GM18858 (cell line): ENCODE measurements at regions not wholly inside any gene's neighbourhood (a gene's known extent, or its start where the extent isn't known, plus 50 kb on each side); places are given as distances from the start of the nearest gene placed in this dataset.

Source experiments
- ATAC-seq: cut with Tn5 transposase; IDR thresholded peaks from one replicate; pipeline ENCODE4 v1.9.1; 2021; ENCODE audit not compliant: unreplicated experiment

- ATAC-seq = no peak
Observed at GRCh38 chr9:38229504-38230155, 160.6 kb upstream of the SHB start.

GRCh38 chr9:38229104-38229500 is 160.1 kb upstream of the SHB start:
- ATAC-seq = no peak

GRCh38 chr9:38228331-38229103 is 159.5 kb upstream of the SHB start:
- no peak for ATAC-seq

GRCh38 chr9:38227656-38228055 is 158.6 kb upstream of the SHB start:
- no peak for ATAC-seq

- peak; percentile 57 for ATAC-seq
Observed at GRCh38 chr9:38227061-38227540, 158.1 kb upstream of the SHB start.

- ATAC-seq = no peak
Observed at GRCh38 chr9:38226491-38226951, 157.5 kb upstream of the SHB start.

- ATAC-seq = no peak
Observed at GRCh38 chr9:38224941-38225340, 155.9 kb upstream of the SHB start.

- ATAC-seq = no peak
Observed at GRCh38 chr9:38216572-38216971, 147.5 kb upstream of the SHB start.

GRCh38 chr9:38215465-38215864 is 146.4 kb upstream of the SHB start:
- no peak for ATAC-seq

- no peak for ATAC-seq
Observed at GRCh38 chr9:38214432-38214831, 145.4 kb upstream of the SHB start.

GRCh38 chr9:38213631-38214299 is 144.7 kb upstream of the SHB start:
- ATAC-seq = no peak

- ATAC-seq = no peak
Observed at GRCh38 chr9:38212016-38212415, 143.0 kb upstream of the SHB start.

- ATAC-seq = no peak
Observed at GRCh38 chr9:38211002-38211401, 142.0 kb upstream of the SHB start.

GRCh38 chr9:38208206-38208901 is 139.3 kb upstream of the SHB start:
- ATAC-seq = no peak

GRCh38 chr9:38207247-38207778 is 138.3 kb upstream of the SHB start:
- ATAC-seq = no peak

GRCh38 chr9:38205279-38205678 is 136.3 kb upstream of the SHB start:
- no peak for ATAC-seq

GRCh38 chr9:38202336-38202938 is 133.4 kb upstream of the SHB start:
- ATAC-seq = no peak

GRCh38 chr9:38201844-38202243 is 132.8 kb upstream of the SHB start:
- no peak for ATAC-seq

- no peak for ATAC-seq
Observed at GRCh38 chr9:38200431-38200830, 131.4 kb upstream of the SHB start.

GRCh38 chr9:38198140-38198539 is 129.1 kb upstream of the SHB start:
- no peak for ATAC-seq

- ATAC-seq = no peak
Observed at GRCh38 chr9:38196714-38197113, 127.7 kb upstream of the SHB start.
